Daoy (cell line): ENCODE measurements at regions not wholly inside any gene's neighbourhood (a gene's known extent, or its start where the extent isn't known, plus 50 kb on each side); places are given as distances from the start of the nearest gene placed in this dataset.

Source experiments
- DNase-seq: peaks from one replicate; pipeline ENCODE4 v3.0.0-alpha.2; 2015; ENCODE audit warnings: low read depth

DNA sequence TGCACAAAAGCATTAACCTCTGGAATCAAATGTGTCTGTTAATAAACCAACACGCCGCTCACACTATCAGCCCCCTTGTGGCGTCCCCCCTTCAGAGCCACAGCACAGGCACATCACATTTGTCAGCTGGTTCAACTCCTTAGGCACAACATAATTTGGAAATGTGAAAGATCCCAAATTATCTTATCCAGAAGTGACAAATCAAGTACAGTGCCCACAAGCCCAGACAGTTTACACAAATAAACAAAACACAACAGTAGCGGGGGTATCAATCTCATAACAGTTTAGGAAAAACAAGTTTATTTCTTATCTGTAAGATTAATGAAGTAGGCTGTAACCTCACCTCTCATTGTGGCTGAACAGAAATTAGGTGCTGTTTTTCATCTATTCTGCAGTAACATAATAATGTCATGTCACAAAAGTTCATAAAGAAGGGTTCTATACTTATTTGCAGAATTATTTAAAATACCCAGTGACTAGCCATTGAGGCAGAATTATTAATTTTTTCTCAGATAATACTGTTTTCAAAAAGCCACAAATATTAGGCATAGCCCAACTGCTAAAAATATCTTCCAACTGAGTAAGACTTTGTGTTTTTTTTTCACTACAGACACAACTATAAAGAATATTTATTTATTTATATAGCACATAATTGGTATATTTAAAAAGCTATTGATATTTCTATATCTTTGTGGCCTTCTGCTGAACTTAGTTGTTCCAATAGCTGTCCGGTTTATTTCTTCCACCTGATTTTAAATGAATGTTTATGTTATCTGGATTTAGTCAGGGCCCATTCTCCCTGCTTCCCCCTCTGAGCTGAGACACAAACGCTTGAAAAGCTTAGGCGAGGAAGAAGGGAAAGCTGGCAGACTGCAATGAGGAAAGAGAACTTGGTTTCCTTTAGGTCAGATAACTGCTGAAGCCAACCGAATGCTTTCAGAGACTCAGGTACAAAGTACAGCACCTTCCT, 214.7 kb downstream of the QDPR start:
- DNase-seq, result no peak

GRCh38 chr4:17293901-17294300, 218.0 kb downstream of the QDPR start:
- no peak for DNase-seq

- DNase-seq, result no peak
Measured at GRCh38 chr4:17288151-17288550, 223.7 kb downstream of the QDPR start.

DNA sequence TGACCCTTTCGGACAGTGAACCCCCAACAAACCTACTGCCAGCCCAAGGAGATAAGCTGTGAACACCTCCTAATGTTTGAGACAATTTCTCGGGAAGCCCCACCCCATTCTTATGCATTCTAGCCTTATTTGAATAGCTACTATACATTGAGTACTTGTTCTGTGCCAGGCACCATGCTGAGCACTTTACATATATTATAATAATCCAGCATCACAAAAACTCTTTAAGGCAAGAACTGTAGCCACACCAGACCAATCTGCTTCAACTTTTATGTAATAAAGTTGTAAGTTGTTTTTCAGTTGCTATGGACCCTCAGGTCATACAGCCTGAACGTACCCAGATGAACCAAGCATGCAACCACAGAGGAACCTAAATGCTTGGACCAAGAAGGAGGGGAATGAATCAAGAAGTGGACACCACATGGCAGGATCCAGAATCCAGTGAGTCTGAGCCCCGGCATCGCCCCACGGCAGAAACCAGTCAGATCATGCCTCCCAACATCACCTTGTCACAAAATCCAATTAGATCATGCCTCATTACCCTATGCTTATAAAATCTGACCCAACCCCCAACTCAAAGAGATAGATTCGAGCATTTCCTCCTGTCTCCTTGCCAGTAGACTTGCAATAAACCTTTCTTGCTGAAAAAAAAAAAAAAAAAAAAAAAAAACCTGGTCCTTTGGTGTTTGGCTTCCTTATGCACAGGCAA, 225.0 kb downstream of the QDPR start:
- no peak for DNase-seq

DNA sequence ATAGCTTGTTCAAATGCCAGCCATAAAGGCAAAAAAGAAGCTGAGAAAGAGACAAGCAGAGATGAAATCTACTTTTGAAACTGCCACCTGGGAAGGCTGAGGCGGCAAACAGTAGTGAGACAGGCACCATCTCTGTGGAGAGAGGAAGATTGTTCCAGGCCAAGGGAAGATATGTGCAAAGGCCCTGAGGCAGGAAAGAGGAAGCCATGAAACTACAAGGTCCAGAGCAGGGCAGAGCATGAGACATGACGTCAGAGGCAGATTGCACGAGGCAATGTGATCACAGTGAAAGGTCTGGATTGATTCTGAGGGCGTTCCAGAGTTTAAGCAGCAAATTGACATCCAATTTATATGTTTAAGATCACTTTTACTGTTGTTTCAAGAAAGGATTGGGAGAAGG, 226.1 kb downstream of the QDPR start:
- no peak for DNase-seq

DNA sequence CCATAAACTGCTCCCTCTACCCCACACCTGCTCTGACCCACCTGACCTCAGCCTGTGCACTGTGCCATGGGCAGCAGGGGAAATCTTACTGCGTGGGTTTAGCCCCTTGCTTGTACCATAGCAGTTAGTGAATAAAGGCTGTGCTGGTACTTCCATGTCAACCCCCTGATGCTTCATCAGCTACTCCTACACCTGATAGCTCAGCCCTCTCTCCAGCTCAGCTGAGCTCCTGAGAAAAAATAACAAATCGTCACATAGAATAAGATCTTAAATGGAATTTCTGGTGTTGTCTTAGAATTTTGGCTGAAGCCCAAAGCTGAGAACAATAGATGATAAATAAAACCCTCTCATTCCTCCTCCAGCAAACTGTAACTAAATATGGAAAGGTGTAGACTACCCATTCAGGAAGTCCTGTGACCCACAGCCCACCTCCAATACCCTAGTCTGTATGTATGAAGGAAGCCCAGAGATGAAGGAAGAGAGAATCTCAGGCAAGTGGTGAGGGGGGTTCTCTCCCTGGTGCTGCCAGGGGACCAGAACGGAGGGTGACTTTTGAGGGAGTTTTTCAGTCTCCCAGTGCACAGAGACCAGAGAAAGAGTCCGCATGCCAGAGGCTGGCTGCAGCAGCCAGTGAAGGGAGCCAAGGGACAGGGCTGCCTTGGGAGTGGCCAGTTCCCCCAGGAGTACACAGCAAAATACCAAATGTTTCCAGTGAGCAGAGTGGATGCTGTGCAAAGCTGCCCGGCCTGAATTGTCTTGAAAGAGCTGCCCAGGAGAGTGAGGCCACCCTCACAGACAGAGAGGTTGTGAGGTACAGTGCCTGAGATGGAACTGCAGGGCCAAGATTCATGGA, 227.3 kb downstream of the QDPR start:
- DNase-seq, result no peak

DNA sequence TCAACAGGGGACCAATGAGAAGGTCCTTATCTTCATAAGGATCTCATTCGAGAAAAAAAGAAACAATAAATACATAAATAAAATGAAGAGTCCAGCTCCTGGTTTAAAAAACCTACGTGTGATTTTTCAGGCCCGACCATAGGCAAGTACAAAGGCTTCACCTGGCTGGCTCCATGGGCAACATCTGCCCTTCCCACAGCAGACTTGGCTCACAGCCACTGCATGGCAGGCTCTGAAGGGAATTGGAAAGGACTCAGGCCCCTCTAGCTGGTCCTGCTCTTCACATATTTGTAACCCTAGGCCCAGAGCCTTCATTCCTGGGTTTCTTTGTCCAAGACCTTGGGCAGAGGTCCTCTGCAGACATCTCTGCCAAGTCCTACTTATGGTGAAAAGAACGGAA, 228.1 kb downstream of the QDPR start:
- DNase-seq, result no peak

DNA sequence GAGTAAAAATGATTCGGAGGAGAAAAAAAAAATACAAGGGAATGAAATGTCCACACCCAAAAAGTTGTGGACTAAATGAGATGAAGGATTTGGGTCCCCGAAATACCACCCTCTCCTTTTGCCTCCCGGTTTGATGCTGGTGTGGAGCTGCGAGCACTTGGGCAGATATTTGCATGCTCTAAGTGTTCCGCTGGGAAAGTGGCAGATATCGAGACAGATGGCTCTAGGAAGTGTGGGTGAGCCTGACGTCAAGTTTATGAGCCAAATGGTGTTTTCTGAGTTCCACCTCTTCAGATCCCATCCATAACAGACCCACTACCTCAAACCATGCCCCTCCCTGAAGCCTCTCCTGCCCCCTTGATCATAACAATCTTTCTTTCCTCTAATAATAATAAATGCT, 228.6 kb downstream of the QDPR start:
- no peak for DNase-seq

- no peak for DNase-seq
Measured at GRCh38 chr4:17280261-17281018, 231.4 kb downstream of the QDPR start.

GRCh38 chr4:17276776-17277175, 235.1 kb downstream of the QDPR start:
- DNase-seq, result no peak

DNA sequence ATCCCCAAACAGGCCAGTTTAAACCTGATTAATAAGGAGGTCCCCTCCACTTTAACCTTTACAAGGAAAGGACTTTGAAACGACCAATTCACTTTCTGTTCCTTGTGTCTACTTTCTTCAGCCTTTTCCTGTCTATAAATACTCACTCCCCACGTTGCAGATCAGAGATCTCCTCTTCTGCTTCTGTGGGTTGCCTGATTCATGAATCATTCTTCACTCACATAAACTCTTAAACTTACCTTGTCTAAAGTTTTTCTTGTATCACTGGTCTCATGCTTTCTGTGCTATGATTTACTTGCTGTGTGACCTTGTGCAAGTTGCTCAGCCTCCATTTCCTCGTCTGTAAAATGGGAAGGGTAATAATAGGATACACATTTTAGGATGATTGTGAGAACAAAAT, 236.1 kb downstream of the QDPR start:
- no peak for DNase-seq

DNA sequence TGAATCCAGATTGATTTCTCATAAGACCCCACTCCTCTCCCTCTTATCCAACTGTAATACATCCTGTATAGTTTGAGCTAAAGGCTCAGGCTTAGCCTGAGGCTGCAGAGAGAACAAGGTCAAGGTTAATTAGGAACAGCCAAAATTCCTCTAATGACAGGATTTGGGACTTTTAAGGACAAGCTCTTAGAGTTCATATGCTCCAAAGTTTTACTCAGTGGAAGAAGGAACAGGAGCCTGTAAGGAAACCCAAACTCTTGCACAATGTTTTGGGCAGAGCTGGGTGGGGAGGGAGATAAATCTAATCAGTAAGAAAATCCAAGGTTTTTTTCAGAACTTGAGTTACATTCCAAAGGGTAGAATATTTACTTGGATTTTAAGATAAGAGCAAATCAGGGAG, 238.8 kb downstream of the QDPR start:
- DNase-seq, result no peak

DNA sequence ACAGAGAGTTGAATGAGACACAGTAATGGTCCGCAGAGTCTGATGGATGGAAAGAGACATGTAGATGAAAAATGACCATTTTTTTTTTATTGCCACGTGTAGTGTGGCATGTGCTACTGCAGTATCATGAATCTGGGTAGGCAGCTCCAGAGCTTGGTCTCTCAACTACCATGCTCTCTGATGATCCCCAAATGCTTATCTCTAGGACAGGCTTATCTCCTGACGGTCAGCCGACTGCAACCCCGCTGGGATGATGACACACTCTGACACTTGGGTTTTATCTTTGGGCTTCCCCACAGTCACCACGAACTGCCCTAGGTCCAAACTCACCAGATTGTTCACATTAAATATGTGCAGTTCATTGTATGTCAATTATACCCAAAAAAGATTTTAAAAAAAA, 239.7 kb downstream of the QDPR start:
- no peak for DNase-seq

GRCh38 chr4:17265653-17266052, 246.2 kb downstream of the QDPR start:
- DNase-seq, result no peak

GRCh38 chr4:17265139-17265538, 246.8 kb downstream of the QDPR start:
- no peak for DNase-seq

DNA sequence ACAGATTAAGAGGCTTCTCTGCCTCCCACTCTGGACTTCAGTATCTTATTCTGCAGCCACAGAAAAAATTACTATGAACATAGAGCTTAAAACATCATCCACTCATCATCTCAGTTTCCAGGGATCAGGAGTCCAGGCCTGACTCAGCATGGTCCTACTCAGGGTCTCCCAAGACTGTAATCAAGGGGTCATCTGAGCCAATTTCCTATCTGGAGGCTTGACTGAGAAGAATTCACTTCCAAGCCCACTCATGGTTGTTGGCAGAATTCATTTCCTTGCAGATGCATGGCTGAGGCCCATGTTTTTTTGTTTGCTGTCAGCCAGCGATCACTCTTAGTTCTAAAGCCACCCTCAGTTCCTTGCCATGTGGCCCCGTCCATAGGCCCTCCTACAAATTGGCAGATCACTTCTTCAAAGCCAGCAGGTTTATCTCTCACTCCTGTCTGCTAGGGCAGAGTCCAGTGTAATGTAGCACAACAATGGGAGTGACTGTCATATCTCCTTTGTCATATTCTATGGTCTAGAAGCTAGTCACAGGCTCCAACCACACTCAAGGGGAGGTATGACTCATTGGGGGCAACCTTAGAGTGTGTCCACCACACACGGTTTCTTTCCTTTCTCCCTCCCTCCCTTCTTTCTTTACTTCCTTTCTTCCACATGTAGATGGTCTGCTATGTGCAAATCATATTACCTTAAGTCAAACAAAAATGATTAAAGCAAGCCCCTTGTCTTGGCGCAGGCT, 251.6 kb downstream of the QDPR start:
- DNase-seq, result no peak

DNA sequence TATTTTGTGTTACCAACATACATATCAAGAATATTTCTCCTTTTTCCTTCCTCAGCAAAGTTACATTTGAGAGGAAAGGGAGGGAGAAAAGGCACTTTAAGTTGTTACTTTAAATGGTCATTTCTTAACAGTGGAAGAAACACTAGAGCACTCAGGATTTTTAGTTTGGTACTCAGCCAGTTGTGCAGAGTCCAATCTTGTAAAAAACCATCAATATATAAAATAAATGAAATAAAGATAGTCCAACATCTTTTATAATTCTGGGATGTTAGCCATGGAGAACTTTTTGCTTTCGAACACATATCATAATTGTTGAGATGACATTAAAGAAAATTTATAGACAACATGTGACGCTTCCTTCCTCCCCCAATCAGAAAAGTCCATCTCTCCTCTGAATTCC, 253.8 kb downstream of the QDPR start:
- no peak for DNase-seq

DNA sequence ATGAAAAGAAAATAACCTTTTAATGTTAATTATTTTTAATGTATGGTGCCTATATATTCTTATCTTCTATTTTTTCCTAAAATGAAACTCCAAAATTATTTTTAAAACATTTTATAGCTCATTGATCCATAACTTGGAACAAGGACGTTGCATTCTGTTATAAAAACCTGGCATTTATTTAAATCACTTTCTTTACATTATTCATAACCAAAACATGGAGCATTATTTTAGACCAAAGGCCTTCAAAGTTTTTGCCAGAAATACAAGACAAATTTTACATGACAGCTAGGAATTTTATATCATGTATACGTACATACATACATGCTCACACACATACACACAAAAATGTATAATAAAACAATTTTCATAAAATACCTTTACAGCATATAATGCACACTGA, 259.8 kb downstream of the QDPR start:
- no peak for DNase-seq

GRCh38 chr4:17251101-17251500, 260.8 kb downstream of the QDPR start:
- DNase-seq, result no peak

DNA sequence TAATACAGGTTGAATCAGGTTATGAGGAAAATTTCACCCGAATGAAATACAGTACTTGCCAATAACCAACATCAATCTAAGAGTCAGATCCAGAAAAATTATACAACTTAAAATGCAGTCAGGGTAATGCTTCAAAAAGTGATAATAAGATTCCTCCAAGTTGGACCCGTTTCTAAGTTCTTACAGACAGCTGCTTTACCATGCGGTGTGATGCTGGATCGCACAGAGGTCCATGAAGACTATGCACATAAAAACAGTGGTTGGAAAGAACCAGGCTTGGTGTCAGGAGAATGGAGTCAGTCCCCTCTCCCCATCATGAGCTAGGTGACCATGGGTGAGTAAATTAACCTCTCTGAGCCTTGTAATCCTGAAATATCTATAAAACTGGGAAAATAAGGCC, 261.3 kb downstream of the QDPR start:
- no peak for DNase-seq

DNA sequence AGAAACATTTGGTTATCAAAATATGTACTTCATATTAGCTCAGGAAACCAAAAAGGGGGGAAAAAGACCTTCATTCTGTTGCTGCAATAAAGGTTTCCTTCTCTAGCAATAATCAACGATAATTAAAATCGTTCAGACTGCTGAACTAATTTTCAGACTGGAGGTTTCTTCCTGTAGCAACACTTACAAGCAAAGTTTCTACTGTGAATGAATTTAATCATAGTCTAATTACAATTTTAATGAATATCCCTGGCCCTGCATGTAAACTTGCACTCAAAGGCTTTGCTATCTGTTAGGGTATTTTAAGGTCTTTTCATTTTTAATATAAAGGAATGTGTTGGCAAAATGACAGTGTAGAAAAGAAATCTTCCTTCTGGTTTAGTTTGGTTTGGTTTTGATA, 265.2 kb downstream of the QDPR start:
- no peak for DNase-seq
